A549 (cell line): ENCODE measurements at regions not wholly inside any gene's neighbourhood (a gene's known extent, or its start where the extent isn't known, plus 50 kb on each side); places are given as distances from the start of the nearest gene placed in this dataset.

Source experiments
- BHLHE40 ChIP-seq: IDR thresholded peaks from 2 replicates; pipeline ENCODE4 v1.6.1; 2012; ENCODE audit warnings: low read depth, low read length, inconsistent platforms
- CHD4 ChIP-seq: fragments of 200-600 bp; sonication (generic); IDR thresholded peaks from 2 replicates; pipeline ENCODE4 v1.6.1; 2016; ENCODE audit warnings: antibody characterized with exemption, mild to moderate bottlenecking, borderline replicate concordance
- HDAC2 ChIP-seq: fragments of 200-600 bp; sonication (generic); IDR thresholded peaks from 2 replicates; pipeline ENCODE4 v1.6.1; 2016
- JUN ChIP-seq, 2 experiments: fragments of >200 bp; sonication (Bioruptor Twin); formaldehyde crosslinking; IDR thresholded peaks; 2 replicates in 1 of 2; 3 replicates in 1 of 2; pipeline ENCODE4 v1.6.1; 2016 to 2017
- POLR2A ChIP-seq: IDR thresholded peaks from 2 replicates; pipeline ENCODE4 v1.6.1; 2012; ENCODE audit warnings: mild to moderate bottlenecking, low read length
- RAD21 ChIP-seq, 2 experiments: fragments of >200 bp in 1 of 2; sonication (Bioruptor Twin) in 1 of 2; formaldehyde crosslinking in 1 of 2; IDR thresholded peaks in 1 of 2; conservative IDR thresholded peaks in 1 of 2; 2 replicates in 1 of 2; 3 replicates in 1 of 2; pipeline ENCODE4 v1.6.1; 2012 to 2018; ENCODE audit warnings: inconsistent platforms in 1 of 2
- TF ChIP-seq, protein P1 (sequence below): fragments of >200 bp; sonication (Bioruptor Twin); formaldehyde crosslinking; IDR thresholded peaks from 3 replicates; pipeline ENCODE4 v1.5.1; 2016
- TF ChIP-seq, protein P2 (sequence below): IDR thresholded peaks from 2 replicates; pipeline ENCODE4 v1.6.1; 2012

DNA sequence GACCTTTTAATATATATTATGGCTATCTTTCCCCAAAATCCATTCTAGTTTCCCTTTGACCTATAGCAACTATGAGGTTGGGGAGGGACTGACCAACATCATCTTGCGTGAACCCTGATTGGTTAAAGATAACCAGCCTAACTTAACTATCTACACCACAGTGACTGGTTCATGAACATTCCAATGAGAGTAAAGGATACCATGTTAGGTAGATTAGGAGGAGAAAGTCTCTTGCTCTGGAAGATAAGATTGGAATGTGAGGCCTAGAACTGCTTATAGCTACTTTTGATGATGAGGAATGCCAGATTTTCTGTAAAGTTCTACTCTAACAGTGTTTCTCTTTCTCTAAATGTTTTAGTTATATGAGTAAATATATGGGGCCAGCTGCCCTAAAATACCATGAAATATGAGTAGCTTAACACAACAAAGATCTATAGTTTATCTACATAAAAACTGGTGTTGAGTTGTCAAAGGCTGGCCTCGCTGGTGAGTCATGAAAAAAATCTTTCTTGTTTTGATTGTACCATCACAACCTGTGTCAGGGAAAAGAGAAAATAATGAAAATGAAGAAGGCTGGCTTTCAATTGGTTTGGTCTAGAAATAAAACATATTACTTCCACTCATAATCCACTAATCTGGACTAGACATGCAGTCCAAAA lies 481.4 kb downstream of the NSUN3 start:
- TF ChIP-seq, protein P1, sequence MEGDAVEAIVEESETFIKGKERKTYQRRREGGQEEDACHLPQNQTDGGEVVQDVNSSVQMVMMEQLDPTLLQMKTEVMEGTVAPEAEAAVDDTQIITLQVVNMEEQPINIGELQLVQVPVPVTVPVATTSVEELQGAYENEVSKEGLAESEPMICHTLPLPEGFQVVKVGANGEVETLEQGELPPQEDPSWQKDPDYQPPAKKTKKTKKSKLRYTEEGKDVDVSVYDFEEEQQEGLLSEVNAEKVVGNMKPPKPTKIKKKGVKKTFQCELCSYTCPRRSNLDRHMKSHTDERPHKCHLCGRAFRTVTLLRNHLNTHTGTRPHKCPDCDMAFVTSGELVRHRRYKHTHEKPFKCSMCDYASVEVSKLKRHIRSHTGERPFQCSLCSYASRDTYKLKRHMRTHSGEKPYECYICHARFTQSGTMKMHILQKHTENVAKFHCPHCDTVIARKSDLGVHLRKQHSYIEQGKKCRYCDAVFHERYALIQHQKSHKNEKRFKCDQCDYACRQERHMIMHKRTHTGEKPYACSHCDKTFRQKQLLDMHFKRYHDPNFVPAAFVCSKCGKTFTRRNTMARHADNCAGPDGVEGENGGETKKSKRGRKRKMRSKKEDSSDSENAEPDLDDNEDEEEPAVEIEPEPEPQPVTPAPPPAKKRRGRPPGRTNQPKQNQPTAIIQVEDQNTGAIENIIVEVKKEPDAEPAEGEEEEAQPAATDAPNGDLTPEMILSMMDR: no peak
- TF ChIP-seq JUN (IDR thresholded peaks at IDR 0.05): no peak
- no peak for TF ChIP-seq BHLHE40
- no peak for TF ChIP-seq CHD4
- TF ChIP-seq RAD21 (conservative IDR thresholded peaks at IDR 0.05 in 1 of 2, IDR thresholded peaks at IDR 0.05 in 1 of 2): no peak
- no peak for TF ChIP-seq POLR2A
- no peak for TF ChIP-seq HDAC2
- TF ChIP-seq, protein P2, sequence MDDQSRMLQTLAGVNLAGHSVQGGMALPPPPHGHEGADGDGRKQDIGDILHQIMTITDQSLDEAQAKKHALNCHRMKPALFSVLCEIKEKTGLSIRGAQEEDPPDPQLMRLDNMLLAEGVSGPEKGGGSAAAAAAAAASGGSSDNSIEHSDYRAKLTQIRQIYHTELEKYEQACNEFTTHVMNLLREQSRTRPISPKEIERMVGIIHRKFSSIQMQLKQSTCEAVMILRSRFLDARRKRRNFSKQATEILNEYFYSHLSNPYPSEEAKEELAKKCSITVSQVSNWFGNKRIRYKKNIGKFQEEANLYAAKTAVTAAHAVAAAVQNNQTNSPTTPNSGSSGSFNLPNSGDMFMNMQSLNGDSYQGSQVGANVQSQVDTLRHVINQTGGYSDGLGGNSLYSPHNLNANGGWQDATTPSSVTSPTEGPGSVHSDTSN: no peak
